ENCODE measurements at regions not wholly inside any gene's neighbourhood (a gene's known extent, or its start where the extent isn't known, plus 50 kb on each side); places are given as distances from the start of the nearest gene placed in this dataset.

DNA sequence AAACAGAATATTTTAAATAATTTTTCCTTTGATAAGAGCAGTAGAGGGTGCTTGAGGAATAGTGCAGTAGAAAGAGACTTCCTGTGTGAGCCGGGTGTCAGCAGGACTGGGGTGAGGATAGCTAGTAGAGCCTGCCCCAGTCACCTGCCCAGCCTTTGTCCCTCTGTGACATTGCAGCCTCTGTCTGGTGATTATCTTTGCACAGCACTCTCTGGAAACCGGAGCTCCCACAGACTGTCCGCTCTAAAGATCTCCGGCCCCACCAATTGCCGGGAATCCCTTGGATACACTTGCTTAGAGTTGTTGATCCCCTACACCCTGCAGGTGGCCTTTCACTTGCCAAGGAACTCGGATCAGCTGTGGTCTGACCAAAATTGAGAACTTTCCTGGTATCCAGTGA is 1081.3 kb upstream of the TMEFF2 start:
- ChIA-PET POLR2A (no interaction called here), CTCF (no interaction called here)
- H3K9me3 ChIP-seq = no peaks in the 10 kb centered on the region
- FAIRE-seq = no peak
- no peak for ATAC-seq
- H3K4me3 ChIP-seq = no peak overlapping the region
- no peak overlapping the region for H3K4me2 ChIP-seq
- no peaks in the 10 kb centered on the region for H3K4me1 ChIP-seq
- no peak for DNase-seq (ENCODE audit: low read depth in 1 of 2, low spot score in 1 of 2)
- WGBS (ENCODE audit: missing lambda C conversion rate) = 67% methylated on average over 6 of the region's 6 CpGs
- TF ChIP-seq KDM1A (IDR thresholded peaks at IDR 0.05; ENCODE audit: low read depth) (no peak), CBX2 (IDR thresholded peaks at IDR 0.05; ENCODE audit: borderline replicate concordance, low read depth) (no peak), RCOR1 (IDR thresholded peaks at IDR 0.05; ENCODE audit: low read depth, low read length) (no peak), JUNB (IDR thresholded peaks at IDR 0.05) (no peak), RFX5 (IDR thresholded peaks at IDR 0.05) (no peak), HEYL (CRISPR knock-in tag; IDR thresholded peaks at IDR 0.05) (no peak), HOXB5 (CRISPR knock-in tag; IDR thresholded peaks at IDR 0.05) (no peak), MYC (IDR thresholded peaks at IDR 0.05; ENCODE audit: borderline replicate concordance, low read length) (no peak), JUN (IDR thresholded peaks at IDR 0.05) (no peak), RARB (CRISPR knock-in tag; IDR thresholded peaks at IDR 0.05) (no peak), HOXB13 (CRISPR knock-in tag; IDR thresholded peaks at IDR 0.05; ENCODE audit: low read depth) (no peak)
- TF ChIP-seq, protein P1, sequence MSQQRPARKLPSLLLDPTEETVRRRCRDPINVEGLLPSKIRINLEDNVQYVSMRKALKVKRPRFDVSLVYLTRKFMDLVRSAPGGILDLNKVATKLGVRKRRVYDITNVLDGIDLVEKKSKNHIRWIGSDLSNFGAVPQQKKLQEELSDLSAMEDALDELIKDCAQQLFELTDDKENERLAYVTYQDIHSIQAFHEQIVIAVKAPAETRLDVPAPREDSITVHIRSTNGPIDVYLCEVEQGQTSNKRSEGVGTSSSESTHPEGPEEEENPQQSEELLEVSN (IDR thresholded peaks at IDR 0.05; ENCODE audit: borderline replicate concordance, low read depth) = no peak
- TF ChIP-seq, protein P2, sequence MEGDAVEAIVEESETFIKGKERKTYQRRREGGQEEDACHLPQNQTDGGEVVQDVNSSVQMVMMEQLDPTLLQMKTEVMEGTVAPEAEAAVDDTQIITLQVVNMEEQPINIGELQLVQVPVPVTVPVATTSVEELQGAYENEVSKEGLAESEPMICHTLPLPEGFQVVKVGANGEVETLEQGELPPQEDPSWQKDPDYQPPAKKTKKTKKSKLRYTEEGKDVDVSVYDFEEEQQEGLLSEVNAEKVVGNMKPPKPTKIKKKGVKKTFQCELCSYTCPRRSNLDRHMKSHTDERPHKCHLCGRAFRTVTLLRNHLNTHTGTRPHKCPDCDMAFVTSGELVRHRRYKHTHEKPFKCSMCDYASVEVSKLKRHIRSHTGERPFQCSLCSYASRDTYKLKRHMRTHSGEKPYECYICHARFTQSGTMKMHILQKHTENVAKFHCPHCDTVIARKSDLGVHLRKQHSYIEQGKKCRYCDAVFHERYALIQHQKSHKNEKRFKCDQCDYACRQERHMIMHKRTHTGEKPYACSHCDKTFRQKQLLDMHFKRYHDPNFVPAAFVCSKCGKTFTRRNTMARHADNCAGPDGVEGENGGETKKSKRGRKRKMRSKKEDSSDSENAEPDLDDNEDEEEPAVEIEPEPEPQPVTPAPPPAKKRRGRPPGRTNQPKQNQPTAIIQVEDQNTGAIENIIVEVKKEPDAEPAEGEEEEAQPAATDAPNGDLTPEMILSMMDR (IDR thresholded peaks at IDR 0.05) = no peak
- TF ChIP-seq, protein P3, sequence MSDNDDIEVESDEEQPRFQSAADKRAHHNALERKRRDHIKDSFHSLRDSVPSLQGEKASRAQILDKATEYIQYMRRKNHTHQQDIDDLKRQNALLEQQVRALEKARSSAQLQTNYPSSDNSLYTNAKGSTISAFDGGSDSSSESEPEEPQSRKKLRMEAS (IDR thresholded peaks at IDR 0.05) = no peak
- no peak overlapping the region for H3K27ac ChIP-seq

DNA sequence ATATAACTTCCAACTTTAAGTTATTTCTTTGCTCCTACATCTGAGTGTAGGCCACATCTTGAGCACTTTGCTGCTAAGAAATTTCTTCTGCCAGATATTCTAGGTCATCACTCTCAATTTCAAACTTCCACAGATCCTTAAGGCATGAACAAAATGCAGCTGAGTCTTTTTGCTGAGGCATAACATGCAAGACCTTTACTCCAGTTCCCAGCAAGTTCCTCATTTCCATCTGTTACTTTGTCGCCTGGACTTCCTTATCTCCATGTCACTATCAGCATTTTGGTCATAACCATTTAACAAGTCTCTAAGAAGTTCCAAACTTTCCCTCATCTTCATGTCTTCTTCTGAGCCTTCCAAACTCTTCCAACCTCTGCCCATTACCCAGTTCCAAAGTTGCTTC is 1077.3 kb upstream of the TMEFF2 start:
- TF ChIP-seq, protein P3 (IDR thresholded peaks at IDR 0.05) = no peak
- TF ChIP-seq JUNB (IDR thresholded peaks at IDR 0.05) = no peak
- no peak for TF ChIP-seq PHF8 (IDR thresholded peaks at IDR 0.05; ENCODE audit: borderline replicate concordance, low read depth)
- TF ChIP-seq, protein P1 (IDR thresholded peaks at IDR 0.05; ENCODE audit: borderline replicate concordance, low read depth) = no peak
- TF ChIP-seq, protein P2 (IDR thresholded peaks at IDR 0.05) = no peak
- no peak for TF ChIP-seq NR3C1 (IDR thresholded peaks at IDR 0.05)
- TF ChIP-seq MYC (IDR thresholded peaks at IDR 0.05; ENCODE audit: borderline replicate concordance, low read length) = no peak
- TF ChIP-seq EP300 (IDR thresholded peaks at IDR 0.05) = no peak
- TF ChIP-seq, protein P4, sequence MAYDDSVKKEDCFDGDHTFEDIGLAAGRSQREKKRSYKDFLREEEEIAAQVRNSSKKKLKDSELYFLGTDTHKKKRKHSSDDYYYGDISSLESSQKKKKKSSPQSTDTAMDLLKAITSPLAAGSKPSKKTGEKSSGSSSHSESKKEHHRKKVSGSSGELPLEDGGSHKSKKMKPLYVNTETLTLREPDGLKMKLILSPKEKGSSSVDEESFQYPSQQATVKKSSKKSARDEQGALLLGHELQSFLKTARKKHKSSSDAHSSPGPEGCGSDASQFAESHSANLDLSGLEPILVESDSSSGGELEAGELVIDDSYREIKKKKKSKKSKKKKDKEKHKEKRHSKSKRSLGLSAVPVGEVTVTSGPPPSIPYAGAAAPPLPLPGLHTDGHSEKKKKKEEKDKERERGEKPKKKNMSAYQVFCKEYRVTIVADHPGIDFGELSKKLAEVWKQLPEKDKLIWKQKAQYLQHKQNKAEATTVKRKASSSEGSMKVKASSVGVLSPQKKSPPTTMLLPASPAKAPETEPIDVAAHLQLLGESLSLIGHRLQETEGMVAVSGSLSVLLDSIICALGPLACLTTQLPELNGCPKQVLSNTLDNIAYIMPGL (CRISPR knock-in tag; IDR thresholded peaks at IDR 0.05; ENCODE audit: borderline replicate concordance) = no peak
- no peak for TF ChIP-seq KDM5A (IDR thresholded peaks at IDR 0.05)
- Histone ChIP-seq H3K9me3 (no peaks in the 10 kb centered on the region), H3K4me3 (no peak overlapping the region), H3K4me1 (no peaks in the 10 kb centered on the region), H3K27ac (no peak overlapping the region), H3K4me2 (no peak overlapping the region)
- ATAC-seq = no peak
- no peak for FAIRE-seq
- 79% methylated on average over 1 of the region's 1 CpG for WGBS (ENCODE audit: missing lambda C conversion rate)
- POLR2A ChIA-PET = no interaction called here
- DNase-seq (ENCODE audit: low read depth in 1 of 2, low spot score in 1 of 2) = no peak
- CTCF ChIA-PET = no interaction called here
